Keratinocyte (primary cell): ENCODE measurements at regions not wholly inside any gene's neighbourhood (a gene's known extent, or its start where the extent isn't known, plus 50 kb on each side); places are given as distances from the start of the nearest gene placed in this dataset.

Experiments used
- CTCF ChIP-seq, 3 experiments: IDR thresholded peaks in 1 of 3; conservative IDR thresholded peaks in 1 of 3; optimal IDR thresholded peaks in 1 of 3; 2 replicates in 2 of 3; 3 replicates in 1 of 3; pipeline versions ENCODE3 to v1.5.1; 2011; ENCODE audit warnings: low read length in 3 of 3, mild to moderate bottlenecking in 3 of 3, moderate library complexity in 2 of 3, control low read depth in 1 of 3, inconsistent platforms in 1 of 3; ENCODE audit not compliant: insufficient read depth in 2 of 3; ENCODE audit errors: extremely low read depth in 1 of 3
- EZH2 ChIP-seq: IDR thresholded peaks from one replicate; pipeline ENCODE4 v1.6.1; 2012; ENCODE audit warnings: inconsistent platforms, mild to moderate bottlenecking, low read length, moderate library complexity

DNA sequence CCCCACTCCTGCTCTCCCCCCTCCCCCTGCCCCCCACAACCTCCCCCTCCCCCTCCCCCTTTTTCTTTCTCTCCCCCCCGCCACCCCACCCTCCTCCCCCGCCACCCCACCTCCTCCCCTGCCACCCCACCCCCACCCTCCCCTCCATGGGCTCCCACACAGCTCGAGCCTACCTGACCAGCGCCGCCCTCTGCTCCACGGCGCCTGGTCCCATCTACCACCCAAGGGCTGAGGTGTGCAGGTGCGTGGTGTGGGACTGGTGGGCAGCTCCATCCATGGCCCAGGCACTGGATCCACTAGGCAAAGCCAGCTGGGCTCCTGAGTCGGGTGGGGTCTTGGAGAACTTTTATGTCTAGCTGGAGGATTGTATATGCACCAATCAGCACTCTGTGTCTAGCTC lies 68.3 kb upstream of the KCNAB1 start:
- no peak for TF ChIP-seq CTCF (optimal IDR thresholded peaks at IDR 0.05 in 1 of 3, IDR thresholded peaks at IDR 0.05 in 1 of 3, conservative IDR thresholded peaks at IDR 0.05 in 1 of 3; ENCODE audit: extremely low read depth in 1 of 3, insufficient read depth in 2 of 3, low read length in 3 of 3)
- TF ChIP-seq EZH2 = no peak
